GM19035 (cell line): ENCODE measurements at regions not wholly inside any gene's neighbourhood (a gene's known extent, or its start where the extent isn't known, plus 50 kb on each side); places are given as distances from the start of the nearest gene placed in this dataset.
A peak's percentile ranks its signal among the peaks of the same experiment; 100 is the strongest.

ENCODE experiments used
- ATAC-seq: cut with Tn5 transposase; IDR thresholded peaks from one replicate; pipeline ENCODE4 v1.9.1; 2021; ENCODE audit not compliant: unreplicated experiment

DNA sequence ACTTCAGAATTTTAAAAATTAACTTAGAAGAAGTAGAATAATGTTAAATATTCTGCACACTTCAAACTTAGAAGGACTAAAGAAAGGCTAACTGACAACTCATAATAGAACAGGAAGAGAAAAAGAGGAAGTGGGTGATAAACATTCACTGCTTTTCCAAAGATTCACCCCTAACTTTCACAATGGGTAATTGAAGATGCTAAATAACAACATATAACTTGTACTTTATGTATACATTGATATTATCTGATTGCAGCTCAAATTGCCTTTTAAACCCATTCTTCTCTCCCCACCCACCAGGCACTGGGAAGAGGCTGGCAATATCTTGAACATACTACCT lies 376.6 kb downstream of the EFNA5 start:
- peak; percentile 63 for ATAC-seq

DNA sequence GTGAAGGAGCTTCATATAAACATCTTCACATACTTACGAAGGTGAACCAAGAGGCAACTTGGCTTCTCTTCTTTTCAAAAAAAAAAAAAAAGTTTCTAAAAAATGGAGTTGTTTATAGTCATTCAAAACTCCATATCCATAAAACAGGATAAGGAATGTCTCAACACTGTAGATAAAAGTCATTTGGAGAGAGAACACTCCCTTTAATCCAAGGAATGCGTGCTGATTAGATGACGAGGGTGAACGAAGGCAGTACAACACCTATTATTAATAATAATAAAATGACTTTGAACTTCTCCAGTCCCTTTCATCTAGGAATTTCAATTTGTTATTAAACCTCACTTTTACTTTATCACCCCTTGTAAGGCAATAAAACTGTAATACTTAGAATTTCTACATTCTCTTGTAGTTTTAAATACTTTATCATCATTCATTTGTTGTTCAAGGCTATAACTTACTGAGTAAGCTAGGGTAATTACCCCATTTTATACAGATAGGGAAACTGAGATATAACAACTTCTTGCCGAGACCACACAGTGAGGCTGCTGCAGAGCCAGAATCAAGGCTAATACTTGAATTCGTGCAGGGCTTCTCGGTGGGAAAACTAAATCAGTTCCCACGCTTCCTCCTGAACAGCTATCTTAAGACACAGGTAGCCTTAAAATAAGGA lies 377.1 kb downstream of the EFNA5 start:
- ATAC-seq = no peak

DNA sequence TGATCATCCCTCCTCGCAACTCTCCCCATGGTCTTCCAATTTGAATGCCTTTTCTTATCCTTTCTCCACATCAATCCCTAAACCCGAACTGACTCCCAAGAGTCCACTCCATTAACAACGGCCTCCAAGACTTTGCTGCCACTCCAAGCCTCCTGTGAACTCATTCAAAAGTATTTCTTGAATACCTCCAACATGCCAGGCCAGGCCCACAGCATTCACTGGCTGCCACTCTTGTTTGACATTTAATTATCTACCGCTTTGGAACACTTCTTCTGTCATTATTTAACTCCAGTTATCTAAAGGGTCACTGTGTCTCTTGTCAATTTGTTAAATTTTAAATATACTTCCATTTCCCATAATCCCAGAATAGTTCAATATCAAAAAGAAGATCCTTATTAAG lies 378.9 kb downstream of the EFNA5 start:
- ATAC-seq = no peak

DNA sequence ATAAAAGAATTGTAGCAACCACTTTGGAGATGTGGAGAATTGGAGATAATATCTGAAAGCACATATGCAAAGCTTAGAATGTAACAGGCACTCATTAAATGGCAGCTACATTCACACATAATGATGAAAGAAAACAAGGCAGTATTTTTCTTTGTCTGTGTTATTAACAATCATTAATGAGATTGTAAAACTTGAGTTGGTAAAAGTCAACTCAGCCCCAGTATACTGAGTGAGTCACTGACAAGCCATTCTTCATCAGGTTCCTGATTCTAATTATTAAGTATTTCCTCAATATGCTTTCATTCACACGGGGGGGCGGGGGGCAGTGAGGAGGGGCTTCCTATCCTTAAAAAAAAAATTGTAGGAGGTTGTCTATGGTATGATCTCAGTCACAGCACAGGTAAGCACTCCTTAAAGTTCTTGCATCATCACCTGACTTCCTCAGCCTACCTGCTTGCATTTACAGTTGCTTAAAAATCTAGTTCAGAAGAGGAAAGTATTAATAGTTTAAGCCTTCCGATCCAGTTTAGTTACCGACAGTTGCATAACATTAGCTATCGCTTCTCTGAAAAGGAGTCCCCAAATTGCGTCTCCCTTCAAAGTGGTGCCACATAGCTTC lies 379.8 kb downstream of the EFNA5 start:
- ATAC-seq = no peak

DNA sequence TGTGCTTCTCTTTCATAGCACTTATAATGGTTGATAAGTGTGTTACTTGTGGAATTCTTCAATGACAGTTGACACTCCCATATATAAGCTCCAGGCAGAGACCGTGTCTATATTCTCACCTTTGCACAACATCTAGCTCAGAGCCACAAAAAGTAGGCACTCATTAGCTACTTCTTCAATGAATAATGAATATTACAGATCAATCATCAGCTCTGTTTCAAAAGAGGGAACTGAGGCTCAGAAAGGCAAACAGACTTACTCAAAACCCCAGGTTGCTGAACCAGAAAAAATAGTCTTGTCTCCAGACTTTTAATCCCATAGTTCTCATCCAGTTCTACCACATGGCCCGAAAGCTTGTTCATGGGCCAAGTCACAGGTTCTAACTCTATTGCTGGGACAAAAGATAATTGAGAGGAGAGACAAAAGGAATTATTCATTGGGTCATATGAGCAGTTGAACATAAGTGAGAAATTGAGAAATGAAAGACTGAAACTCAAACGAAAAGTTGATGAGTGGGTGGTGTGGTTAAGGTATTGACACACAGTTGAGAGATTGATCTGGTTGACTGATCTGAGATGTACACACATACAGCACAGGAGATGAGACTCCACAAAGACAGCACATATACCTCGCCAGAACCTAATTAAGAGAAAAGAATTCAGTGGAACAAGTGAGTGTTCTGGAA lies 381.6 kb downstream of the EFNA5 start:
- peak; percentile 94 for ATAC-seq

DNA sequence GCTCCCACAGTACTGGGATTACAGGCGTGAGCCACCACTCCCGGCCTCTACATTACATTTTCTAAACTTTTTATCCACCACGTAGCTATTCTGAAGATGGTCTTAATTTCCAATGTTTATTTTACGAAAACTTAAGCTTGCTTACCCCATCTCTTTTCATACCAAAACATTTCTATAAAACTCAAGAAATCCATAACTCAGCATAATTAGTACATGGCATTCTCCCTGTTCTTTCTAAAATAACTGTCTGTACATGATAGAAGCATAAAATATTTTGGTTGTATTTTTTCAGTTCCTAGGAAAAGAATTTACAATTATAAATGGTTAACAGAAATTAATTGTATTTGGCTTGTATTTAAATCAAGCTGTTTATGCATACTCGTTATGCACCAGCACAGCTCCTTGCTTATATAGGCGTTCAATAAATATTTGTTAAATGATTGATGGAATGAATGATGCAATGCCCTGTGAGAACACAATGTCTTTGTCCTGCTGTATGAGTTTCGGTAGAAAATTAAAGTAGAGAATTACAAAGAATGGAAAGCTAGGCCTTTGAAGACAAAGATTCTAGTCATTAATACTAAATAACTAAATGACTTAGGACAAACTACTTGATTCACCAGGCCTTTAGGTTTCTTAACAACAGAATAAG lies 384.2 kb downstream of the EFNA5 start:
- no peak for ATAC-seq

DNA sequence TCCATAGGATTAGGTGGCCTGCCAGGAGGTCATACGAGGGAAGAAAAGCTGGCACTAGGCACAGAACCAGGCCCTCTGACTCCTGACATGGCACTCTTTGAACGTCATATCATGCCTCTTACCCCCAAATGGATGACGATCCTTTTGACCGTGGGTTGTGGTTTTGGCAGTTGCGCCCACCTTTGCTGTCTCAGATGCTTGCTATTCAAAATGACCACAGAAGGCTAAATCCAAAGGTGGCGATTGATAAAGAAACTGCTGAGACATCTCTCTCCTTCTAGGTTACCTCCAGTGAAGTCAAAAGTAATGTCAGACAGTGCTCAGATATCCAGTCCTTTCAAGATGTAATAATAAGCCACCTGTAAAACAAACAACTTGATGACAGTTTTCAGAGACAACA lies 385.0 kb downstream of the EFNA5 start:
- ATAC-seq = no peak

DNA sequence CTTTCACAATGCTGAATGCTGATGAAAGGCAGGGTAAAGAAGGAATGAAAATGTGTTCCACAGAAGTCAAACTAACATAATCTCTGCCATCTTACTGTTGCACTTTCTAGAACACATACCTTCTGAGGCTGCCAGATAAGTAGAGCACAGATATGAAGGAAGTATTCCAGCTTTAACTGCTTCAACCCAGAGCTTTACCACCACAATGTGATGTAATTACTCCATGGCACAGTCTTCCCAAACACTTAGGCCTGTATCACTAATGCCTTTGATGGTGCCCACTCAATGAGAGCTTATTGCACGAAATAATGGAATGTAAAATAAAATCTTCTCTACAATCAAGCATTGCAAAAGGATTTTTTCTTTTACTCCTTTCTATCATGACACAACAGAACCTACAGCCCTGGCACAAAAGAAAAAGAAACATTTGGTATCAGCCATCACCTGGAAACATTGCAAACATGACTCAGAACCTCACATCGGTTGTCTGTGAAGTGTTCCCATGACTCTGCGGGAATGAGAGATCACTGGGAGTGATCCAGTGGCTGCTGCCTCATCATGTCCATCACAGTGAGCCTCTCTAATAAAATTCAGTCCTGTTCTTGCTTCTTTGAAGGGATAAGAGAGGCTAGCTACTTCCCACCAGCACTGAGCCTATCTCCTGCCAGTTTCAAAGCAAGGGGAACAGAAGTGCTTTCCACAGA lies 385.8 kb downstream of the EFNA5 start:
- no peak for ATAC-seq

DNA sequence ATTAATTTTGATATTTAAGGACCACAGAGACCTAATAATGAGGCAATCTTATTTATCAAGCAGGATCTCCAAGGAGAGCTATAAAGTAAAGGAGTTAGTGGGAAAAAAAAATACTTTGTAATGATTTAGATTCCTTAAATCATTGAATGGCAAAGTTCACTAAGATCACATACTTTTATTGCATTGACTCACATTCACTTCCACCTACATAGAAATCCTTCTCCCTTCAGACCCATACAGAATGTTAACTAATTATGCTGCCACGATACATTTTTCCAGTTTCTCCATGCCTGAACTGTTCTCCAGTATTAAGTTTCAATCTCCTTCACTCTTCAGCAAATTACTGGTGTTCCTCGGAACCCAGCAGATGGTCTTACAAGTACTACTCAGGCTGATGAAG lies 388.7 kb downstream of the EFNA5 start:
- no peak for ATAC-seq

DNA sequence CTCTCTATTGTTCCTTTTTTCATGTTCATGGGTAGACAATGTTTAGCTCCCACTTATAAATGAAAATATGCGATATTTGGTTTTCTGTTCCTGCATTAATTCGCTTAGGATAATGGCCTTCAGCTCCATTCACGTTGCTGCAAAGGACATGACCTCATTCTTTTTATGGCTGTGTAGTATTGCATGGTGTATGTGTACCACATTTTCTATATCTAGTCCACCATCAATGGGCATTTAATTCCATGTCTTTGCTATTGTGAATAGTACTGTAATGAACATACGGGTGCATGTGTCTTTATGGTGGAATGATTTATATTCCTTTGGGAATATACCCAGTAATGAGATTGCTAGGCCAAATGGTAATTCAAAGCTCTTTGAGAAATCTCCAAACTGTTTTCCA lies 392.0 kb downstream of the EFNA5 start:
- ATAC-seq = no peak

DNA sequence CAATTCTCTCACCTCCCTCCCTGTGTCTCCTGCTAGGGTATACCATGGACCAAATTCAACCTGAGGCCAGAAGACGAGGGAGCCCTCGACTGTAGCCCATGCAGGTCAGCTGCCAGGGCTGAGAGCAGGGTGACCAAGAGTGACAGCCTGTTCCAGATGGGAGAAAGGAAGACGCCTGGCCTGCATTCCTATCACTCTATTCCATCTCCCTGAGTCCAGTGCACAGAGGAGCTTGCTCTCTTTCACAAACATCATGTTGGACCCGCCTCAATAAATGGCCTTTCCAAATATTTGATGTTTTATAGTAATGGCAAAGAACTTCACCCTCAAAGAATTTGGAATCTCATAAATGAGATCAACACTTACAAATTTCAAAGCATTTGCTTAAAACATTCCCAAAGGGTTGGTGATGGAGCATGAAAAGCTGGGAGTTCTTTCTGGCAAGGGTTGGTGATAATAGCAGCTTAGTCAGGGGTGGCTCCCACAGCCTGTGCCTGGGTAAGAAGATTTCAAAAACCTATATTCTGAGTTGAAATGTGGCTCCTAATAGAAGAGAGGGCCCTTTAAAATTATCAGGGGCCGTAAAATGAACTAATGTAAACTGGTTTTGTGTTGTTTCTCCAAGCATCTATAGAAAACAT lies 393.1 kb downstream of the EFNA5 start:
- ATAC-seq = no peak

DNA sequence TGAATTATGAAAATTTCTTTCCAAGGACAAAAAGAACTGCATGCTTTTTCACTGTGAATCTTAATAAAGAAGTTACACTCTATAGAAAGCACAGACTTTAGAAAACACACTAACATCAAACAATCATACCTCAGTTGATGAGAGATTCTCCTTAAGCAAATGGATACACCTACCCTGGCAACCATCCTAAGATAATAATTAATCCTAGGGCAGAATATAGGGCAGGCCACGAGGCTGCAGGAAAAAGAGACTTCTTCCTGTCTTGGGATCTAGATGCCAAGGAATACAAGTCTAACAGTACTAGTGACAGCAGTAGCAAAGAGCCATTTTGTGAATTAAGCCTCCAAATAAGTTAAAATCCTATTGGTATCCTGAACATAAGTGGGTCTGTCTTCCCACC lies 395.4 kb downstream of the EFNA5 start:
- no peak for ATAC-seq

DNA sequence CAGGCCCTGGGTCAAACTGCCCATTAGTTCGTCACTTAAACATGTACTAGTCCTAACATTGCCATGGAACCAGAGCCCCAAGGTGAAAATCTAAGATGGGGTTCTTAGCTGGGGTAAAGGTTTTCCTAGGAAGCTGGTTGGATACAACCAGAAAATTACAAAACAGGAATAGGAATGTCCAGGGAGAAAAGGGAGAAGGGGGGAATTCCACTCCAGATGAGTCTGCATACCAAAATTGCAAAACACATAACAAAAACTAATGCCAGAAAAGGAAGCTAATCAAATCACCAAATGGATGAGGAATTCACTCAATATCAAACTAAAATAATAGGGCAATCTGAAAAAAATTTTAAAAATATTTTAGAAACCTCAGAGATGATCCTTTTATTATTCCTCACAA lies 396.2 kb downstream of the EFNA5 start:
- no peak for ATAC-seq

DNA sequence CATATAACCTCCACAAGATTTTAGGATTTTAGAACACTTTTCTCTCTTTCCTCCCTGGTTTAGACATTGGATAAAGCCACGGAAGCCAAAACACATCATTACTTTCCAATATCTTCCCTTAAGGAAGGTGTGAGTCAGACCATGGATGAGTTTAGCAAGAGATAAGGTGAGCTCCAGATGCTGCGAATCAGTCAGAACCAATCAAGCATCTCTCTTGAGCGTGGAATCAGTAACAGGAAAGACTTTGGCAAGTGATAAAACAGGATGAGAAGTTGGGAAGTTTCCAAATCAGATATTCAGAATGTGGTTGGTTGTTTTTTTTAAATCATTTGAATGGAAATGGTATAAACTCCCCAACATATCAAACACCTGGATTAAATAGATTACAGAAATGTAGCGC lies 397.8 kb downstream of the EFNA5 start:
- no peak for ATAC-seq

DNA sequence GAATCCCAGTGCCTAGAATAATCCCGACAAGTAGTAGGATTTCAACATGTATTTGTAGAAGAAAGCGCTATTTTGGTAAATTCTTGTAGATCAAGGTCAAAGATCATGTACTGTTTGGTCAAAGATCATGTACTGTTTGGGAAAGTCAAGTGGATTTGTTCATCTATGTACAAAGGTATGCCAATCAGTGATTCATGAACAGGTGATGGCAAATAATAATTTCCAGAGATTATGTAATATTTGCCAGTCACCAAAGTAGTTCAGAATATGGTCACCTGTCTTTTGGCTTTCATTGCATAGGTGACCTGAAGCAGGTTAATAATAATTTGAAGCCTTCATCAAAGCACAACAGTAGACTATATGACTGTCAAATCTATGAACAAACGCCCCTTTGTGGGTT lies 398.2 kb downstream of the EFNA5 start:
- ATAC-seq = no peak

DNA sequence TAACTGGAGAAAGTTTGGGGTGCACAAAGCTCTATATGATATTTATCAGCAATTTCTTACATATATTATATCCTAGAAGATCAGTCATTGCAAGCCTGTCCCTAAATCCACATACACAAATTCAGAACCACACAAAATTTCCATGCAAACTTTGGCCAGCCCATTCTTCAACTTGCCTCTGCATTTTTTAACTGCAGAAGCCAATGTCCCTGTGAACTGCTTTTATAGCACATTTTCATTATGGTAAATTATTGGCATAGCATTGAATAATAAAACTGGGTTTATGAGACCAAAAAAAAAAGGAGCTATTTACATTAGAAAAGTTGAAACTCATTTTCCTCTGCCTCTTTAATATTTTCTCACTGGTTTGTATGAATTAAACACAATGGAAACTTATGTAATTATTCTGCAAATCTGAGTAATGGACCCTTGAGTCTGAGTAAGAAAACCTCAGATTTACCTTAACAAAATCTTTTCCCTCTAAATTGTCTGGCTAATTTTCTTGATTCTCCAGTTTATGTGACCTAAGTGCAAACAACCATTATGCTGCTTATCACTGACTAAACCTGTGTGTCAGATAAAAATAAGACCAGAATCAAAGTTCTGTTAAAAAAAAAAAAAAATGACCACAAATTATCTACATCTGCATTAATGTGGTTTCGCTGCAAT lies 398.9 kb downstream of the EFNA5 start:
- ATAC-seq = no peak

DNA sequence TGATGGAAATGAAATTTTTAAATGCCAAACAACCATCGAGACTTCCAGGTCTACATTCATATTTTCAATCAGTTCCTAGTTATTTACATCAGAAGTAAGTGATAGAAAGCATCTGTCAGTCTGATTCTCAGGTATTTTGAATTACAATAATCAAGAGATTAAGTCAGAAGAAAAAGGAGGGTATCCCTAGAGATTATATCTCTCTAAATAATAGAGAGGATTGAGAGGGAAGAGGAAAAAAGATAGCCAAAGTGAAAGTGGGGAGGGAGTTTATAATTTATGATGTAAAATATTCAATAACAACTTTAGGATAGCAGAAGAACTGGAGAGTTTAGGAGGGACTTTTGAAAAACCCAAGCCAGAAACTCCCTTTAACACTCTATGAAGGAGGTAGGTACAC lies 400.2 kb downstream of the EFNA5 start:
- ATAC-seq = no peak

DNA sequence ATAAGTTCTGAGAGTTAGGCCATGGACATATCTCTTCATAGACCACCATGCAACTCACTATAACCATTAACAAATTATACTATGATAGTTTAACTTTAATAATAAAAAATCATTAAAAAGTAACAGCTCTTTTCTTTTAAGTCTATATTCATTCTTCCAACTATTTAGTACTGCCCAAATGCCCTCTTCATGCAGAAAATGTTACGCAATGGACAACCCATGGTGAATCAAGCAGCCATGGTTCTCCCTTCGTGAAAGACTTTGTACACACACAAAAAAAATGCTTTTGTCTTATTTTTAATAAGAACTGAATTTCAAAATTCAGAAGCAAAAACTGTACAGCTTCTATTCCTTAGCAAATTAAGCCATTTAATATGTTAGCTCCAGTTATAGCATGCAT lies 401.1 kb downstream of the EFNA5 start:
- ATAC-seq = no peak

DNA sequence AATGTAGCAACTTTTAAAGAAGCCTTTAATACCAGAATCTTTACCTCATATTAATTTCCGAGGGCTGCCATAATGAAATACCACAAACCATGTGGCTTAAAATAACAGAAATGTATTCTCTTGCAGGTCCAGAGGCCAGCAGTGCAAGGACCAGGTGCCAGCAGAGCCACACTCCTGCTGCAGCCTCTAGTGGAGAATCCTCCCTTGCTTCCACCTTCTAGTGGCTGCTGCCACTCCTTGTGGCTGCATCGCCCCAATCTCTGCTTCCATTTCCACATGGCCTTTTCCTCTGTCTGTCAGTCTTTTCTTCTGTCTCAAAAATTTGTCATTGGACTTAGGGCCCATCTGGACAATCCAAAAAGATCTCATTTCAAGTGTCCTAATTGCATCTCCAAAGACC lies 401.5 kb downstream of the EFNA5 start:
- ATAC-seq = no peak

DNA sequence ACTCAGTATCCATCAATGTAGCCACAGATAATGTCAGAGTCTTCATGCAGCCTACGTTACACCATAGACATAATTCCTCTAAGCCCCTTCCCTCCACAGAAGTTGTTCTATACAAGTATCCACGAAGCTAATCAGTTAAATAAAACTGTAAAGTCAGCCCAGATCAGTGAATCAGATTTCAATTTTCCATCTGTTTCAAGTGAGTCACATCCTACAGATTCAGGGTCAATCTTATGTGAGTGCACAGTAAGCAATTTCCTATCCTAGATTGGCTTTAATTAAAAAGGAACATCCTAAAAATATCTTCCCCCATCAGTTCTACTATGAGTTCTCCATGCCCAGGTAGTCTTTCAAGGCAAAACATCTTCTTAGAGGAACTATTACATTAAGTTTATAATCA lies 402.5 kb downstream of the EFNA5 start:
- no peak for ATAC-seq

DNA sequence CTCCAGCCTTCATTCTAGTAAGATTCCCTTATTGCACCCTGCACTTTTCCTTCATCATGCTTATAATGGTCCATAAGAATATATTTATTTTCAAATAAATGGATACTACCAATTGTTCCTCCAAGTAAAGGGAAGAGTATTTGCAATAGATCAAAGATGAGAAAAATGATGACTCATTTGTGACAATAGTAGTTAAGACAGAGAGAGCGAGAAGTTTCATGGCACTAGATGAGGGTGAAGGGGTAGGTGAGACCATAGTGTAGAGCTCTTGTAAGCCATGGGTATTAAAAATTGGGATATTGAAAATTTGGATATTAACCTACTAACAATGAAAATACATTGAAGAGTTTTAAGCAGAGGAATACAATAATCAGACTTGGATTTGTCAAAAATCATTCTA lies 404.6 kb downstream of the EFNA5 start:
- ATAC-seq = no peak
